D721Med (cell line): ENCODE measurements at regions not wholly inside any gene's neighbourhood (a gene's known extent, or its start where the extent isn't known, plus 50 kb on each side); places are given as distances from the start of the nearest gene placed in this dataset.

Source experiments
- DNase-seq: peaks from one replicate; pipeline ENCODE4 v3.0.0; 2011; ENCODE audit warnings: low spot score; ENCODE audit not compliant: insufficient read length
- FAIRE-seq: peaks from 2 replicates; lab custom pipeline; 2011; peaks lifted over from hg19 to GRCh38; lab: Jason Lieb, UNC
- TF ChIP-seq, protein P1 (sequence below): IDR thresholded peaks from 2 replicates; pipeline ENCODE4 v1.5.1; 2012; ENCODE audit warnings: mild to moderate bottlenecking, control low read depth; ENCODE audit not compliant: insufficient read depth; ENCODE audit errors: missing control alignments

DNA sequence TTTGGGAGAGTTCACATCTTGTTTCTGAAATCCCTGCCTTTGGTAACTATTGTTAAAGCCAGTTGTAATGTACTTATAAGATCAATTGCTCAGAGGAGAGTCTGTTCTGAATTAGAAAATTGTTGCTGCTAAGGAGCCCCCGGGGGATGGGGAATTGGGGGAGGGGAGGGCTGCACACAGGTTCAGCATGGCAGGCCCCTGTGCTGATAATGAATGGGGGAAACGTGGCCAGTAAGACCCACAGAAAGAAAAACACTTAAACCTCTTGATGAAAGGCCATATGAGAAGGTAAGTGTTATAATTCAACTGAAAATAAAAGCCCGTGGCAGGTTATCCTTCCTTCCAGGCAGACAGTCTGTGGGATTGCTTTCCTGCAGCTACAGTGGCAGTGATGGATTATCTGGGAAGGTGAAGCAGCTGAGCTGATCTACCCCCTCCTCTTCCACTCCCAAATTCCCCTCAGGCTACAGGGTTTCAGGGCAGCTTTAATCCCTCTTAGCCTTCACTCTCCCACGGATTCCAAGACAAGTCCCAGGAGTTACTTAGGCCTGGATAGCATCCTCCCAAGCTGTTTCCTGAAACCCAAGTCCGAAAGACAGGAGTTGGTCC lies 398.8 kb downstream of the TBX15 start:
- DNase-seq (no peak), FAIRE-seq (no peak)
- TF ChIP-seq, protein P1, sequence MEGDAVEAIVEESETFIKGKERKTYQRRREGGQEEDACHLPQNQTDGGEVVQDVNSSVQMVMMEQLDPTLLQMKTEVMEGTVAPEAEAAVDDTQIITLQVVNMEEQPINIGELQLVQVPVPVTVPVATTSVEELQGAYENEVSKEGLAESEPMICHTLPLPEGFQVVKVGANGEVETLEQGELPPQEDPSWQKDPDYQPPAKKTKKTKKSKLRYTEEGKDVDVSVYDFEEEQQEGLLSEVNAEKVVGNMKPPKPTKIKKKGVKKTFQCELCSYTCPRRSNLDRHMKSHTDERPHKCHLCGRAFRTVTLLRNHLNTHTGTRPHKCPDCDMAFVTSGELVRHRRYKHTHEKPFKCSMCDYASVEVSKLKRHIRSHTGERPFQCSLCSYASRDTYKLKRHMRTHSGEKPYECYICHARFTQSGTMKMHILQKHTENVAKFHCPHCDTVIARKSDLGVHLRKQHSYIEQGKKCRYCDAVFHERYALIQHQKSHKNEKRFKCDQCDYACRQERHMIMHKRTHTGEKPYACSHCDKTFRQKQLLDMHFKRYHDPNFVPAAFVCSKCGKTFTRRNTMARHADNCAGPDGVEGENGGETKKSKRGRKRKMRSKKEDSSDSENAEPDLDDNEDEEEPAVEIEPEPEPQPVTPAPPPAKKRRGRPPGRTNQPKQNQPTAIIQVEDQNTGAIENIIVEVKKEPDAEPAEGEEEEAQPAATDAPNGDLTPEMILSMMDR: no peak

DNA sequence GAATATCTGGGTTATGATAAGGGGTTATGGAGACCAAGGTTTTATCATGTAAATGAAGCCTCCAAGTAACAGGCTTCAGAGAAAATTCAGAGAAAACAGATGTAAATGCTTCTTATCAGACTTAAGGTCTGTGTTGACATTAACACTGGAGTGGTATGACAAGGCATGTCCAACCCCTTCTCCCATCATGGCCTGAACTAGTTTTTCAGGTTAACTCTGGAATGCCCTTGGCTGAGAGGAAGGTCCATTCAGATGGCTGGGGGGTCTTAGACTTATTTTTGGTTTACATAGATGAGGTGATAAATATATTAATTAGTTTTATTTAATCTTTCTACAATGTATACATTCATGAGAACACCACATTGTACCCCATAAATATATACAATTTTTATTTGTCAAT lies 399.6 kb downstream of the TBX15 start:
- no peak for DNase-seq
- no peak for FAIRE-seq
- TF ChIP-seq, protein P1: no peak

DNA sequence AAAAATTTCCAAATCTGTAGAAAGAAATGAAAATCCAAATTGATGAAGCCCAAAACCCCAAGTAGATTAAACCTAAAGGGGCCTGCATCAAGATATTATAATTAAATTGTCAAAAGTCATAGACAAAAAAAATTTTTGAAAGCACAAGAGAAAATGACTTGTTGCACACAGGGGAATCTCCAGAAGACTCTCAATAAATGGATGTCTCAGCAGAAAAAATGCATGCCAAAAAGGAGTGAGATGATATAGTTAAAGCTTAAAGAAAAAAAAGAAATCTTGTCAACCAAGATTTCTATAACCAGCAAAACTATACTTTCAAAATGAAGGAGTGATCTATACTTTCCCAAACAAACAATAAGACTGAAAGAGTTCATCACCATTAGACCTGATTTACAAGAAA lies 393.2 kb upstream of the SPAG17 start:
- TF ChIP-seq, protein P1: no peak
- FAIRE-seq (no peak), DNase-seq (no peak)

DNA sequence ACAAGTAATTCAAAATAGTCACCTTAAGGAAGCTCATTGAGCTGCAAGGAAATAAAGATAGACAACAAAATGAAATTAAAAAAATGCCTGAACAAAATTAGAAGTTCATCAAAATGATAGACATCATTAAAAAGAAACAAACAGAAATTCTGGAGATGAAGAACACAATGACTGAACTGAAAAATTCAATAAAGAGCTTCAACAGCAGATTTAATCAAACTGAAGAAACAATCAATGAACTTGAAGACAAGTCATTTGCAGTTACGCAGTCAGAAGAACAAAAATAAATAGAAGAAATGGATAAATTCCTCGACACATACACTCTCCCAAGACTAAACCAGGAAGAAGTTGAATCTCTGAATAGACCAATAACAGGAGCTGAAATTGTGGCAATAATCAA lies 390.0 kb upstream of the SPAG17 start:
- DNase-seq (no peak), FAIRE-seq (no peak)
- TF ChIP-seq, protein P1: no peak

DNA sequence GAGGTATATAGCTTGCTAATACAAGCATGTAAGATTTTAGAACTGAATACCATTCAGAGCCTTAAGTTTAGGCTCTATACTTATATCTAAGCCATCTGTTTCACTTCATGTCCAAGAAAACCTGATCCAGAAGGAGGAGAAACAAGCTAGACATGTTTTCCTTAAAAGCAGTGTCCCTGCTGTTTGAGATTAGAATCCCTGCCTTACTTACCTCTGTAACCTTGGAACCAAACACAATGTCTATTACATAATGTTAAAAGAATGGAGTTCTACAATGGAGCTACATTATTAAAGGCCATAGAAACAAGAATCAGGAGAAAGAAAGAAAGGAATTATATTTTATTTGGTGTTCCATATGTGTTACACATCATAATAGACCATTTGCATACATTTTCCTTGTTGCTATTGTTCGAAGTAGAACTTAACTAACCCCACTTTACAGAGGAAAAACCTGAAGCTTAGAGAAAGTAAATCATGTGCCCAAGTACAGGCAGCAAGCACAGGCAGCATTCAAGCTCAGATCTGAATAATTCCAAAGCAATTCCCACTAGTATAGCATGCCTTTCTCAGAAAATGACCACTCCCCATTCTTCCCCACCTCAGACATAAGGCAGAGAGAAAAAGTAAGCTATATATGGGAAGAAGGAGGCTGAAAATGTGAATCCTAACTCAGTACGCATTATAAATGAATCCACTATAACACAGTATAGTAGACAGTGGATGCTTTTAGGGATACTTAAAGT lies 380.1 kb upstream of the SPAG17 start:
- FAIRE-seq: no peak
- TF ChIP-seq, protein P1: no peak
- DNase-seq: no peak

DNA sequence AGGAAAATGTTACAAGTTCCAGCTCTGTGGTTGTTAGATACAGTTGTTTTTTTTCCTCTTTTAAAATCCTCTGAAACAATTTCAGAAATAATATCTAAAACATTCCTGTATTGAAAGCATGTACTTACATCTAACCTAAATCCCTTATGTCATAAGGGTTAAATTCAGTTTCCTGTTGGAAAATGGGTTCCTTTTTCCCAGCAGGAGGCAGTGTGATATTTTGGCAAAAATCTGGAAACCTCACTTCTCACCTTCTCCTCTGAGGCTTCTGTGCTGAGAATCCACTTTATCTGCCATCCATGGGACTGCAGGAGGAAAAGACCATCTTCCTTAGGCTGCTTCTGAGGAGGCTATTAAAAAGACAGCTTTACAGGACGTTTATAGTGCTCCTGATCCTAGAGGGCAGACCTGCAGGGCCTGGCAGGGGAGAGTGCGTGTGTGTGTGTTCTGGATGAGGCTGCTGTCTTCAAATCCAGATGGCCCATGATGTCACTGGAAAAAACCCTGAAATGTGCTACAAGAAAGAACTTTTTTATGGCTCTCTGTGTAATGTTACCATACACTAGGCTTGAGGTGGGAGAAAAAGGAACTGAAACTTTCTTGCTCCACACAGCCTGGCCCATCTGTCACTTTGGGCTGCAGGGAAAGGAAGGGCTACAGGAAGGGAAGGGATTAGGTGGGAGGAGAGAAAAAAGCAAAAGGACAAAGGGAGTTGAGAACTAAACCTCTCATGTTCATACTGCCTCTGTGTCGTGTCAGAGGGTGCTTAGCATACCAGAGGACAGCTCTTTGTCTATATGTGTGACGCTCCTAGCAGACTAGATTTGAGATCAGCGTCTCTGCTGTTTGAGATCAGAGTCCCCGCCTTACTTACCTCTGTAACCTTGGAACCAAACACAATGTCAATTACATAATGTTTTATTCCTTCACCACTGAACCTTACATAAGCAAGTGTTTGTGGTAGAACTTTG lies 379.2 kb upstream of the SPAG17 start:
- FAIRE-seq (no peak), DNase-seq (no peak)
- TF ChIP-seq, protein P1: no peak
